Endothelial cell of umbilical vein (primary cell): ENCODE measurements at regions not wholly inside any gene's neighbourhood (a gene's known extent, or its start where the extent isn't known, plus 50 kb on each side); places are given as distances from the start of the nearest gene placed in this dataset.

ENCODE experiments used
- BruUV-seq: library from RNA; stranded (reverse); fragments of 400-500 nt; replicated peaks from 2 replicates; lab custom pipeline; 2021; lab: Mats Ljungman, UMichigan
- CTCF ChIA-PET: fragments of 300-600, 350-600 bp; sonication (Branson Sonifier 250); formaldehyde crosslinking; loops from one replicate; lab custom pipeline; 2021; ENCODE audit warnings: antibody characterized with exemption, inconsistent platforms; lab: Charles Lee
- POLR2A ChIA-PET: fragments of 300-600, 350-600 bp; sonication (Branson Sonifier 250); formaldehyde crosslinking; loops from one replicate; lab custom pipeline; 2021; ENCODE audit warnings: antibody characterized with exemption, inconsistent platforms; lab: Charles Lee
- DNase-seq: peaks from one replicate; pipeline ENCODE4 v3.0.0-alpha.2; 2011; ENCODE audit warnings: low read depth, low spot score
- FAIRE-seq: peaks from 2 replicates; lab custom pipeline; 2011; peaks lifted over from hg19 to GRCh38; lab: Jason Lieb, UNC
- H2AFZ ChIP-seq: 2 replicates; pipeline ENCODE4 v1.6.0; 2012; ENCODE audit warnings: low read depth, low read length, control low read depth, inconsistent platforms
- H3K27ac ChIP-seq: 2 replicates; pipeline ENCODE4 v1.5.1; 2011; ENCODE audit warnings: low read depth, mild to moderate bottlenecking, control low read depth, low read length, moderate library complexity; ENCODE audit not compliant: insufficient read depth
- H3K27me3 ChIP-seq, 2 experiments: 2 replicates each; pipeline versions ENCODE4 v1.6.0 to v1.6.1; 2011; ENCODE audit warnings: low read length in 2 of 2, mixed read lengths in 1 of 2; ENCODE audit not compliant: control insufficient read depth in 2 of 2, insufficient read depth in 2 of 2
- H3K36me3 ChIP-seq, 2 experiments: 2 replicates in 1 of 2; 3 replicates in 1 of 2; pipeline ENCODE4 v1.5.1; 2011; ENCODE audit warnings: low read length in 2 of 2, mild to moderate bottlenecking in 1 of 2, moderate library complexity in 1 of 2; ENCODE audit not compliant: control insufficient read depth in 2 of 2, insufficient read depth in 2 of 2; ENCODE audit errors: extremely low read depth in 1 of 2
- H3K4me1 ChIP-seq: 3 replicates; pipeline ENCODE4 v1.5.1; 2011; ENCODE audit warnings: mild to moderate bottlenecking, low read length; ENCODE audit not compliant: control insufficient read depth, insufficient read depth; ENCODE audit errors: extremely low read depth
- H3K4me2 ChIP-seq: 2 replicates; pipeline ENCODE4 v1.6.1; 2011; ENCODE audit warnings: low read length, control low read depth, mixed read lengths; ENCODE audit not compliant: insufficient read depth
- H3K4me3 ChIP-seq, 3 experiments: fragments of 200-600 bp in 1 of 3; sonication (generic), shearing (Covaris generic) in 1 of 3; replicated peaks in 1 of 3; 2 replicates each; pipeline ENCODE4 v1.5.1; 2011 to 2016; ENCODE audit warnings: control low read depth in 3 of 3, low read length in 3 of 3, mild to moderate bottlenecking in 2 of 3, inconsistent platforms in 1 of 3, low read depth in 1 of 3, moderate library complexity in 1 of 3; ENCODE audit not compliant: insufficient read depth in 1 of 3
- H3K79me2 ChIP-seq: 2 replicates; pipeline ENCODE4 v1.6.0; 2012; ENCODE audit warnings: low read length, inconsistent platforms; ENCODE audit not compliant: control insufficient read depth, insufficient read depth
- H3K9ac ChIP-seq: replicated peaks from 2 replicates; pipeline ENCODE3; 2011; ENCODE audit warnings: low read length, control low read depth; ENCODE audit not compliant: insufficient read depth; ENCODE audit errors: extremely low read depth
- H3K9me1 ChIP-seq: replicated peaks from 3 replicates; pipeline ENCODE4 v1.6.0; 2011; ENCODE audit warnings: mild to moderate bottlenecking, low read length; ENCODE audit not compliant: control insufficient read depth, insufficient read depth; ENCODE audit errors: extremely low read depth
- H3K9me3 ChIP-seq: replicated peaks from 2 replicates; pipeline ENCODE4 v1.5.1; 2012; ENCODE audit warnings: low read length, inconsistent platforms; ENCODE audit not compliant: control insufficient read depth, insufficient read depth
- H4K20me1 ChIP-seq: replicated peaks from 2 replicates; pipeline ENCODE3; 2011; ENCODE audit warnings: mild to moderate bottlenecking, low read length; ENCODE audit not compliant: control insufficient read depth, insufficient read depth; ENCODE audit errors: extremely low read depth
- CTCF ChIP-seq, 2 donors: IDR thresholded peaks; 1 replicate in 1 of 2; 2 replicates in 1 of 2; pipeline ENCODE4 v1.5.1; 2011; ENCODE audit warnings: low read length in 2 of 2, mild to moderate bottlenecking in 2 of 2, moderate library complexity in 2 of 2, control low read depth in 1 of 2, inconsistent platforms in 1 of 2, low read depth in 1 of 2; ENCODE audit not compliant: insufficient read depth in 1 of 2; ENCODE audit errors: extremely low read depth in 1 of 2
- EZH2 ChIP-seq: IDR thresholded peaks from 2 replicates; pipeline ENCODE4 v1.6.1; 2012; ENCODE audit warnings: borderline replicate concordance, low read depth, mild to moderate bottlenecking, moderate library complexity, low read length, inconsistent platforms; ENCODE audit not compliant: severe bottlenecking
- FOS ChIP-seq: IDR thresholded peaks from 2 replicates; pipeline ENCODE4 v1.6.1; 2011; ENCODE audit warnings: mild to moderate bottlenecking, low read length, moderate library complexity, borderline replicate concordance; ENCODE audit not compliant: insufficient read depth
- GATA2 ChIP-seq: IDR thresholded peaks from 2 replicates; pipeline ENCODE4 v1.7.0; 2011; ENCODE audit warnings: low read depth, mild to moderate bottlenecking, moderate library complexity, mixed read lengths, low read length; ENCODE audit not compliant: insufficient read length, insufficient read depth
- JUN ChIP-seq: IDR thresholded peaks from 2 replicates; pipeline ENCODE4 v1.6.1; 2011; ENCODE audit warnings: borderline replicate concordance, low read depth; ENCODE audit not compliant: insufficient read length, insufficient read depth
- MYC ChIP-seq: IDR thresholded peaks from one replicate; pipeline ENCODE4 v1.6.1; 2011; ENCODE audit warnings: mild to moderate bottlenecking, low read depth, low read length
- POLR2A ChIP-seq: IDR thresholded peaks from 2 replicates; pipeline ENCODE4 v1.6.1; 2012; ENCODE audit warnings: low read depth, mild to moderate bottlenecking, control low read depth, low read length
- POLR2AphosphoS5 ChIP-seq: IDR thresholded peaks from 2 replicates; pipeline ENCODE4 v1.6.1; 2012; ENCODE audit warnings: low read depth, mild to moderate bottlenecking, control low read depth, low read length, moderate library complexity; ENCODE audit not compliant: insufficient read depth
- dilution Hi-C: fragments of 300-500 bp; cut with MboI; formaldehyde crosslinking; loops from one replicate; pipeline ENCODE4 v1.15.0; 2019; ENCODE audit warnings: low sequenced_read_pairs; ENCODE audit not compliant: extremely low pct_ligation_motif_present
- intact Hi-C: fragments of 100-400 bp; cut with micrococcal nuclease; formaldehyde crosslinking; loops from one replicate; pipeline ENCODE4 v1.10.0; 2022
- TF ChIP-seq, protein P1 (sequence below): IDR thresholded peaks from 2 replicates; pipeline ENCODE4 v1.6.1; 2011; ENCODE audit not compliant: insufficient read depth, insufficient read length

GRCh38 chr5:56649569-56649968 lies 165.8 kb upstream of the MAP3K1 start:
- Histone ChIP-seq H3K4me1 (no peaks in the 10 kb centered on the region), H4K20me1 (no peaks in the 10 kb centered on the region), H3K36me3 (no peaks in the 10 kb centered on the region), H3K4me2 (no peak overlapping the region), H3K27ac (no peak overlapping the region), H2AFZ (no peak overlapping the region), H3K9me3 (no peaks in the 10 kb centered on the region), H3K4me3 (no peak overlapping the region), H3K9ac (no peak overlapping the region), H3K79me2 (no peaks in the 10 kb centered on the region), H3K9me1 (no peaks in the 10 kb centered on the region), H3K27me3 (peaks cover 7 to 14% of the 10 kb centered on the region in 2 experiments)
- DNase-seq (no peak), FAIRE-seq (no peak)
- POLR2A ChIA-PET: no interaction called here
- no TSS peak for BruUV-seq
- no peak for TF ChIP-seq FOS
- intact Hi-C loops: no loop called here
- CTCF ChIA-PET: interaction anchor here (1.4 kb wide), 1 partner anchor 12 kb away, joined by 3 read pairs; no protein-coding TSS in a partner anchor
- dilution Hi-C loops: no loop called here

DNA sequence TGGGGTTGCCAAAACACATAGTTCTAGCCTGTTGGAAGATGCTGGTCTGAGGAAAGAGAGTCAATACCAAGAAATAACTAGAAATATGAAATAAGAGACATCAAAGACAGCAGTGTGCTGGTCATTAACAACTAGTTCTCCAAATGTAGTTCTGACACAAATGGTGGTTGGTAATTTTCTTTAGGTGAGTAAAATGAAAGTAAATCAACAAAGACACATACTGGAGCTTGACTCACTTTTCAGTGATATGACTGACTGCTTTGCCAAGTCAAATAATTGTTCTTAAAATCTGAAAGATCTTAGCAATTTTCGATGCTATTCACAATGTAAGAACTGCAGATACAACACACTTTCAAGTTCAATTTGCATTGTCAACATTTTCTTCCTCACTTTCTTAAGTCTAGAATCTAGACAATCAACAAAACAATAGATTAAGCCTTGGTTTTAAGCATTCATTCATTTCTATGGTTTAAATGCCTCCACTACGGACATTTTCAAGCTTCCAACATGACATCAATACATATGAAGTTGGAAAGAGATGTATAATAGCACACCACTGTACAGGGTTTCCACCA lies 166.8 kb upstream of the MAP3K1 start:
- H3K27ac ChIP-seq: no peak overlapping the region
- POLR2A ChIA-PET: no interaction called here
- dilution Hi-C loops (no loop called here), intact Hi-C loops (no loop called here)
- peaks cover 3 to 10% of the 10 kb centered on the region in 2 experiments for H3K27me3 ChIP-seq
- TF ChIP-seq POLR2AphosphoS5 (no peak), EZH2 (no peak), CTCF (IDR thresholded peaks at IDR 0.05; ENCODE audit: extremely low read depth in 1 of 2, insufficient read depth in 1 of 2, low read depth in 1 of 2, low read length in 2 of 2) (no peak), GATA2 (no peak), FOS (no peak), MYC (no peak), POLR2A (no peak), JUN (no peak)
- TF ChIP-seq, protein P1, sequence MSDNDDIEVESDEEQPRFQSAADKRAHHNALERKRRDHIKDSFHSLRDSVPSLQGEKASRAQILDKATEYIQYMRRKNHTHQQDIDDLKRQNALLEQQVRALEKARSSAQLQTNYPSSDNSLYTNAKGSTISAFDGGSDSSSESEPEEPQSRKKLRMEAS: no peak
- FAIRE-seq (no peak), DNase-seq (no peak)
- no peak overlapping the region for H3K4me2 ChIP-seq
- no peaks in the 10 kb centered on the region for H3K4me1 ChIP-seq
- H3K9me1 ChIP-seq: no peaks in the 10 kb centered on the region
- CTCF ChIA-PET: no interaction called here
- no peak overlapping the region for H2AFZ ChIP-seq
- no peaks in the 10 kb centered on the region for H3K36me3 ChIP-seq
- no TSS peak for BruUV-seq
- no peak overlapping the region for H3K4me3 ChIP-seq
- H3K79me2 ChIP-seq: no peaks in the 10 kb centered on the region
- H4K20me1 ChIP-seq: no peaks in the 10 kb centered on the region
- no peaks in the 10 kb centered on the region for H3K9me3 ChIP-seq
- H3K9ac ChIP-seq: no peak overlapping the region
